ENCODE measurements at regions not wholly inside any gene's neighbourhood (a gene's known extent, or its start where the extent isn't known, plus 50 kb on each side); places are given as distances from the start of the nearest gene placed in this dataset.

DNA sequence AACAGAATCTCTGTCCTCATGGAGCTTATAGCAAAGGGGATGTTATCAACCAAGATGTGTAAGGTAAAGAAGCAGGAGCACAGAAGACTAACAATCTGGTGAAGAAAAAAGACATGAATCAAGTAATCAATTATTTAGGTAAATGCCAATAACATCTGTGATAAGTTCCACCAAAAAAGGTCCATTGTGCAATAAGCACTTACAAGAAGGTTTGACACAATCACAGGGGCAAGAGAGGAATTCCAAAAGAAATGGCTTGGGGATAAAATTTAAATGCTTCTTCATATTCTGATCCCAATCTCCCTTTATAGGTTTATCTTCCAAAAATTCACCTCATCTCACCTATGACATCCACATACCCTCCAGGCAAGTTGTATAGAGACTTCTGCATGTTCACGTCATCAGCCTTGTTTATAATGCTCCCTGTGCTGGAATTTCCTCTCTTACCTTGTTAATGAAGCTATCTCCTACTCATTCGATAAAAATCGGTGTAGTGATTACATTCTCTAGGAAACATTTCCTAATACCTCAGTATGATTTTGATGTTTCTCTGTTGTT, 53.6 kb upstream of the DPT start:
- DNase-seq (ENCODE audit: low spot score) = no peak

DNA sequence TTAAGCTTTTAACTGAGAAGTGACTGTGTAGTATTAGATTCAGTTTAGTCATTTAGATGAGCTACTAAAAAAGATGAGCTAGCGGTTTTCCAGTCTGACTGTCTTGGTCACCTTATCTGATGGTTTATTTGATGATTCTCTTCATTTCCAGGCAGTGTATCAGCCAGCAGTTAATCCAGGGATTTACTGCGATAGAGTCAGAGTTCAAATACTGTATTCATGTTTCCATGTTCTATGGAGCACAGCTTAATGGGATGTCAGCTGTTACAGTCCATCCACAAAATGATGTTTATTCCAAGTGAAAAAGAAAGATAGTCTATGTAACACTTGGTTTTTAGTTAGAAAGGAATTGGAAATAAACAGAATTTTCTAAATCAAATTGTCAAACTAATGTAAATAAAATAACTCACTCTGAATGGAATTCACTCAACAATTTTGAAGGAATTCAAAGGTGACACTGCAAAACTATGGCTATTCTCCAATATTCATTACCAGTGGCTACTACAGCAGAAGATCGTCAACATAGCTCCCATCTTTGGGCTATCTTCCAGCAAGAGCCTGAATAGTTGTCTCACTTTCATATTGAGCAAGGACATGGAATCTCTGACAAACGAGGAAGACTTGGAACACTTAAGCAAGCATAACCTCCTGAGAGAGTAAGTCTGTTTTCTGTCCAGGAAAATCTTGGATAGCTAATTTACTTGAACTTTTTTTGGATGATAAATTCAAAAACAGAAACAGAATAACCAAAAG, 54.6 kb upstream of the DPT start:
- no peak for DNase-seq (ENCODE audit: low spot score)

DNA sequence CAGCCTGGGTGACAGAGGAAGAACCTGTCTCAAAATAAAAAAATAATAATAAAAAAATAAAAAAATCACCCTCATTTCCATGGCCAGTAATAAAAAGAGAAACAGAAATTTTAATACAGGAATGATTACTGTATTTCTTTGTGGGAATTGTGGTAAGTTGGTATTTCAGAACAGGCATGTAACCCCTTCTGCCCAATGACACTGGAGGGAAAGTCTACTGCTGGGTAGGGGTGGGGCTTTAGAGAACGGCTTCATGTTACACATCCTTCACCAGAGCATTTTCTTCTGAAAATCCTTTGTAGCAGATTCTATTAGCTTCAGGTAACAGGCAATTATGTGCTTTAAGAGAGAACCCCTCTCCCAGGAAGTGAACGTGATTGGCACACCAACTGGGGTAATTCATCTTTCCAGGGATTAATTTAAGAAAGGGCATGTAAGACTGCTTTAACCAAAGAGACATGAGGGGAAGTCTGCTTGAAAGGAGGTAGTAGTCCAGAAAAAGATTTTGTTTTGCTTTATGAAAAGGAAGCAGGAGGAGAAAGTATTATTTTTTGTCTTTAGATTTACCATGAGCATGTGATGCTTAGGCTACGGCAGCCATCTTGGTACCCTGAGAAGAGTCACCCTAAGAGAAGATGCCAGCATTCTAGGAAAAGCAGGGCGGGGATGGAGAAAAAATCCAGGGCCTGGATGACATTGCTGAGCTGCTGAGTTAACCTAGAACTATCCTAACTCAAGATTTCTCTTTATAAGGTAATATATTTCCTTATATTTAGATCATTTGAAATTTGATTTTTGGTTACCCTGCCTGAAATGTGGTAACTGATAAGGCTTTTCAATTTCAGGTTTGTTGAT, 57.7 kb upstream of the DPT start:
- peak; percentile 19 for DNase-seq (ENCODE audit: low spot score)

DNA sequence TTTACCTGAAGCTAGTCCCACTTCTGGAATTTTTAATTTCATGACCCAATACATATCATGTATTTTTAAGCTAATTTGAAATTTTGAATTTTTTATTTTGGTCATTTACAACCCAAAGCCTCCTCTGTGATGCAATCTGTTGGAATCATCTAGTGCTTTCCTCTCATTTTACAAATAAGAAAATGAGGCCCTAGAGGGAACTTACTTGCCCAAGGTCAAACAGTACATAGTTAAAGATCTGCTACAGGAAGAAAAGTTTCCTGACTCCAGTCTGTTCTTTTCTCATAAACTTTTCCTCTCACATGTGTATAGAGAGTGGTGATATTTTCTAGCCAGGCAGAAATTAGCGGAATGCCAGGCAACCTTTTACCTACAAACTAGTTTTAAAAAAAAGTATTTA, 59.3 kb upstream of the DPT start:
- DNase-seq (ENCODE audit: low spot score) = no peak

DNA sequence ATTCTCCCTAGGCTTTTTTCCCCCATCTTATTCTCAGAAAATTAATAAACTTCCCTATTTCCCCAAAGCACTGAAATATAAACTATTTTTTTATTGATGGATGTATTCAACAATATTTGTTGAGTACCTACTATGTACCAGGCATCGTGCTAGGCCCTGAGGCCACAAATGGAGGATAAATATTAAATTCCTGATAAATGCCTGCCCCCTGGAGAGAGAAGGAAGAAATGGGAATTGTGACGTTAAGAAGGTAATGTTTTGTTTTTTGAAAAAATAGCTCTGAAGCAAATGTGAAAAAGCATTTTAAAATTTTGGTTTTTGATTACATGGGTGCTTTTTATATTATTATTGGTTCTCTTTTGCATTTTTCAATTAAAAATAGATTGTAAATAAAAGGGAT, 60.5 kb upstream of the DPT start:
- DNase-seq (ENCODE audit: low spot score) = no peak

DNA sequence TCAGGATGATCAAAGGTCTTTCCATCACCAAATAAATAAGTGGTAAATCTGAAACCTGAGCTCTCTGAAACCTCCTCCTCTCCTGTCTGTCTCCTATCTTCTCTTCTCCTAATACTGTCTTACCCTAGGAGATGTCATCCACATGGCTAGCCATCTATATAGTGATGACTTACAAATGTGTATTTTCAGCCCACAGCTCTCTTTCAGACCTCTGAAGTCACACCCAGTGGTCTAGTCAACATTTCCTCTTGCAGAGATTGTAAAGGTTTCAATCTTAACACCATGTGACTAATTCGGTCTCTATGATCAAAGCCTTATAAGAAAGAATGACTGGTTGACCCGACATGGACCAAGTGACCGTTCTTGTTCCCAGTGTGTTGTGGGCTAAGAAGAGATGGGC, 63.1 kb upstream of the DPT start:
- DNase-seq (ENCODE audit: low spot score) = no peak

DNA sequence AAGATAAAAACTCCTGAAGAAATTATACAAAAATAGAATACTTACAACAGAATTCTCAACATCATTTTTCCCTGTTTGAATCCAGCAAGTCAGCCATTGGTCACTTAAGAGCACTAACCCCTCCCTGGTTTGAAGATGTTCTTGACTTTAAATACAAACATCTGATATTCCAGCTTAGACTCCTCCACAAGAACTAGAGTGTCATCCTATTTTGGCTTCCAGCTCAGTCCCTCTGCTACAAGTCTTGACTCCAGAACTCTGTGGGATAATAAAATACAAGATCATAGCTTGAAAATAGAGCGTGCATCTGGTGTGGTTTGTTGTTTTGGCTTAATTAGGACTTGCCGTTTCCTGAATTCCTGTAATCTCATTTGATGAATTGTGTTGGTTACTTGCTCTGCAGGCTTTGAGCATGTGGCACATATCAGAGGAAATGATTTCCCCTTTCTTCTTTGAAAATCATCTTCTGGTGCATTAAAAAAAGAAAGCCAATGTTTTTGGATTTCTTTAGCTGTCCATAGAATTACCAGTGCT, 63.7 kb upstream of the DPT start:
- no peak for DNase-seq (ENCODE audit: low spot score)

DNA sequence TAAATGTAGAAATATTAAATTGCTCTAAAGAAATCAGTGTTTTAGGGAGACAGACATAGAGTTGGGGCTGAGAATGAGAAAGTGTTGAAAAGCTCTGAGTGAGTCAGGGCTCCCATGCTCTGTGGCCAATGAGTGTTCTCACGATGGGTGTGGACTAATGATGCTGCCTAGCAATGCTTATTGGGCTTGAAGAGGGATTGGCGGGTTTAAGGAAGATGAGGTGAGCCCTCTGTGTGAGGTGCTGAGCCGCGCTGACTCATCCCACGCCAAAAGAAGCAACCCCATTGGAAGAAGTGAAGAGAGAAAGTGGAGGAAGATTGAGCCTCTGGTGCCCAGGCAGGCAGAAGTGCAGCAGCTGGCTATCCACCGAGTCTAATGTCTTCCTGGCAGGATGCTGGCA, 65.1 kb upstream of the DPT start:
- DNase-seq (ENCODE audit: low spot score) = peak; percentile 58

DNA sequence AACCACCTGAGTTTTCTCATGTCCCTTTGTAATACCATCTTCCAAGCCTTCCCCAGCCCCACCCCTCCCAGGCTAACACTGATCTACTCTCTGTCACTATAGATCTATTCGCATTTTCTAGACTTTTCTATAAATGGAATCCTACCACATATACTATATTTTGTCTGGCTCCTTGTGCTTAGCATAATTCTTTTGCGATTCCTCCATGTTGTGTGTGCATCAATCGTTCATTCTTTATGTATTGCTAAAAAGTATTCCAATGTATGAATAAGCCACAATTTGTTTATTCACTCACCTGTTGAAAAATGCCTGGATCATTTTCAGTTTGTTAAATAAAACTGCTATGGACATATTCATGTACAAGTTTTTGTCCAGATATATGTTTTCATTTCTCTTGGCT, 66.7 kb upstream of the DPT start:
- no peak for DNase-seq (ENCODE audit: low spot score)

DNA sequence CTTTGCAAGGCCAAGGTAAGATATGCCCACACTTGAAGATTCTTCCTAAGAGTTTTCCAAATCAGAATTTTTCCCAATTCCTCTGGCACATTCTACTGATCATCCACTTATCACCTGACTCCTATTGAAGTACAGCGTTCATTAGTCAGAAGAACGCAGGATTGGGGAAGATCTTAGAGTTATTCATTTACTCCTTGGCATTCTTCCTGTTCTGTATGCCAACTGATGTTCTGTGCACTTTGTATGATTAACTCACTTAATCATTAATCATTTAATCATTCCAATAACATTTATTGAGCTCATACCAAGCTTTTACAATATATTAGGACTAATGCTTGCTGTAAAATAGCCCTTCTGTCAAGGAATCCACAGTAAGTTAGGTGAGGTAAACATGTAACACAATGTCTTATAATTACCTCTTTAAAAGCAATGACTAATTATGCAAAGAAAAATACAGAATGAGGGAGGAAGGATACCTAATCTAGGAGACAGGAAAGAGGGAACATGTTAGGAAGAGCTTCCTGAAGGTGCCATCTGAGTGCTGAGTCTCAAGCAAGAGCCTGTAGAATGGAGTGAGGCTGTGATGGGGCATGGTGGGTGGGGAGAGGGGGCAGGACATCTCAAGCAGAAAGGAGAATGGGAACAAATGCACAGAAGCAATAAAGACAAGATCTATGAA, 71.1 kb upstream of the DPT start:
- no peak for DNase-seq (ENCODE audit: low spot score)

DNA sequence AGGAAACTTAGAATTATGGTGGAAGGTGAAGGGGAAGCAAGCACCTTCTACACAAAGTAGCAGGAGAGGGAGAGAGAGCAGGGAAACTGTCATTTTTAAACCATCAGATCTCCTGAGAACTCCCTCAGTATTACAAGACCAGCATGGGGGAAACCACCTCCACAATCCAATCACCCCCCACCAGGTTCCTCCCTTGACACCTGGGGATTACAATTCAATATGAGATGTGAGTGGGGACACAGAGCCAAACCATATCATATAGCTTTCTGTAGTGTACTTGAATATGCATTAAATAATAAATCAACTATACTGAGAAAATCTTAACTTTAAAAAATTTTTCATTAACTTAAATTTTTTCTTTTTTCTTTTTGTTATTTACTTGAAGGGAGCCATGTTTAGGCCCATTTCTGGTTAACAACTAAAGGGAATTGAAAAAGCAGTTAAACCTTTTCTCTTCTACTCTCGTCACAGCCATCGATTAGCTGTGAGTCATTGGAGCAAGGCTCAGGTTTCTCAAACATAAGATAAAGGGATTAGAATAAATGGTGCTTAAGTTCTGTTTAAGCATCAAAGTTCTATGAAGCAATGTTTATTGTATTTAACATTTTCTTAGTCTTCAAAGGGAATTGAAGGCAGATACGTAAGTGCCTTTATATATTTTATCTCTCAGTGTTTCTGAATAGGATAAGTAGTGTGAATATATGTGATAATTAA, 72.2 kb upstream of the DPT start:
- DNase-seq (ENCODE audit: low spot score) = no peak

DNA sequence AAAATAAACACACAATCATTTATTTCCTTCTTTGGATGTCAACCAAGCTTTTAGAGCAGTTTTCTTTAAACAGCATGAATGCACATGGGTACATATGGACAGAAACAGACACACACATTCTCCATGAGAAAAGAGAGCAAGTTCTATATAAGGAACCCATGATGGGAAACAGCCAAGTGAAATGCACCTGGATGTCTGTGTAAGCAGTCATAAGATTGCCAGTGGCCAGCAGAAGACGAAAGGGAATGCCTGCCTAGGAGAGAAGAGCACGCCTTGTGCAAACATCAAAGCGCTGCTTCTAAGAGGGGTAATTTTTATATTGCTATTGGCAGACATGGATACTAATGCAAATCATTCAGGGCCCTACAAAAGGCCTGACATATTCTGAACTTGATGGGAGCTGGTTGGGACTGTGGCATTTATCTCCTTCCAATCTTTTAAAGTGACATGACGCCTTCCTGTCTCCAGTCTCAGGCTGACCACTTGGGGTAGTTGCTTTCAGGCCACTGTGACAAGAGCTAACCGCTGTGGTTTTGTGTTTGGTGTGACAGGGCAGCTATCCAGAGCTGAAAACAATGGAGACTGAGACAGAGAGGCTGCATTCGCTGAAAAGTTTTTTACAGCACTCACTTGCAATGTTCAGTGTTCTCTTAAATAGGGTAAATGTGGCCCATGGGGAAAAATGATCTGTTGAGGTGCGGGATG, 75.0 kb upstream of the DPT start:
- no peak for DNase-seq (ENCODE audit: low spot score)

DNA sequence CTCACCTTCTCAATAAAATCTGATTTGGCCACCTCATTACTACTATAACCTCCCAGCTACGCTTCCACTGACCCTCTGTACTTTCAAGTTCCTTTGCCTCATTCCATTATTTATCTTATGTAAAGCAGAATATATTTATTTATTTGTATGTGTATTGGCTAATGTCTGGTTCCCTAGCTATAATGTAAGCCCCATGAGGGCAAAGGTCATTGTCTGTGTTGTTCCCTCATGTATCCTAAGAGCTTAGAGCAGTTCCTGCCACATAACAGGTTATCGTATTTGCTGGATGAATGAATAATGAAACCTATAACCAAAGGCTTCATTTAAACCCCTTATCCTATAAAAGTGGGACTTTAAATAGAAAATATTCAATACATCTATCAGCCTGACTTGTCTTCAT, 77.9 kb upstream of the DPT start:
- no peak for DNase-seq (ENCODE audit: low spot score)

DNA sequence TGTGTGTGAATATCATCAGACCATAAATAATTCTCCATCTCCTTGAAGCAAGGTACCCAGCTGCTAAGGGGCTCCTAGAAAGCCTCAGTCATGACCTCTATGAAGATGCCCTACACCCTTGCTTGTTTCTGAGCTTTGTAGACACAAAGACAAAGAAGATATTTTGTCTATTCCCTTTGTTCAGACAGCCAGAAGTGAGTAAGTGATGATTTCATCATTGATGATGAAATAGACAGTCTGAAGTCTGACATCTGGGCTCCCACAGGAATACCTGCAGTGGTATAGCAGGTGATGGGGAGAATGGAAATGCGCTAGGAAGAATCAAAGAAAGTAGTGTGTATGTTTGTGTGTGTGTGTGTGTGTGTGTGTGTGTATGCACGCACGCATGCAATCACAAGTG, 82.2 kb upstream of the DPT start:
- no peak for DNase-seq (ENCODE audit: low spot score)

DNA sequence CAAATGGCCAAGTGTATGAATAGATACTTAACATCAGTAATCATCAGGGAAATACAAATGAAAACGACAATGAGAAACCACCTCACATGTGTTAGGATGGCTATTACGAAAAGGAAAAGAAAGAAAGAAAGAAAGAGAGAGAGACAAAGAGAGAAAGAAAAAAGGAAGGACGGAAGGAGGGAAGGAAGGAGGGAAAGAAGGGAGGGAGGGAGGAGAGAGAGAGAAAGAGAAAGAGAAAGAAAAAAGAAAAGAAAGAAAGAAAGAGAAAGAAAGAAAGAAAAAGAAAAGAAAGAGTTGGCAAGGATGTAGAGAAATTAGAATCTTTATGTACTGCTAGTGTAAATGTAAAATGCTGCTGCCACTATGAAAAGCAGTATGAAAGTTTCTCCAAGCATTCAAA, 90.7 kb upstream of the DPT start:
- DNase-seq (ENCODE audit: low spot score) = no peak

DNA sequence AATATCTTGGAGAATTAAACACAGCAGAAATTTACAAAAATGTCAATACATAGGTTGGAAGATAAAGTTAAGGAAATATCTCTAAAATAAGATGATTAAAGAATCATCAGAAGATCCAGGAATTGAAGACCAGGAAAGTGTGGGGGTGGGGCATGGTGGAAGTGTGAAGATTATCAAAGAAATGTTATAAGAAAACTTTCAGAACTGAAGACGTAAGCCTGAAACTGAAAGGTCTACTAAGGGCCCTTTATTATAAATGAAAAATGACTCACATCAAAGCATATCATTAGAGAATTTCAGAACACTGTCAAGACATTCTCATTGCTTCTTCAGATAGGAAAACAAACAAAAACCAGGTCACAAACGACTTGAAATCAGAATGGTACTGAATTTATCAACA, 92.4 kb upstream of the DPT start:
- no peak for DNase-seq (ENCODE audit: low spot score)

DNA sequence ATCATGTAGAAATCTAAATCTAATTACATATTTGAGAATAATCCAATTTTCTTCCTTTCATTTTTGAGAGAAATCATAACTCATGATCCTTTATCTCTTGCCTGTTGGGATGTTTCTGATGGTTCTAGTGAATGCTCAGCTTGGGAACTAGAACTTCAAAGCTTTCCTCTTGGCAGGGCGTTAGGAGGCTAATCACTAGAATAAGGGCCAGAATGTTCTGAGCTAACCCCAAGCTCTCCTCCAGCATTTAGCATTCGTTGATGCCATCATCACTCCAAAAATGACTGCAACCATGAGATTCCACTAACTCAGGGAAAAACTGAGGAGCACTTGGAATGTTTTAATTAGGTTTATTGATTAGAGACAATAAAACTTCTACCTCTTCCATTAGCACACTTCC, 93.9 kb upstream of the DPT start:
- no peak for DNase-seq (ENCODE audit: low spot score)

DNA sequence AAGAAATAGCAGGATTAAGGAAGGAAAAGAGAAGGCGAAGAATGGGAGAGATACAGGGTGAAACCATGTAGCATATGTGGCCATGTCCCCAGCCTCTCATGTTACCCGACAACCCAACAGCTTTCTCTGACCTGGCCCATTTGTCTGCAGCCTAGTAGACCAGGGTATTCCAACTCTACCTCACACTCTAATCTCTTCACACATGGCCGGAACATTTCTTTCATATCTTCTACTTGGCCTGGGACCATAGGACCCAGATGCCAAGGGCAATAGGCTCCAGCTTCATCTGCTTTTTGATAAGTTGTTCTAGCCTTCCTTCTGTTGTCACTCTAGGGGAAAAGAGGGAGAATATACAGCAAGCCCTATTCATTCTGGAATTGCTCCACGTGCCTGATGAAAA, 95.0 kb upstream of the DPT start:
- no peak for DNase-seq (ENCODE audit: low spot score)

DNA sequence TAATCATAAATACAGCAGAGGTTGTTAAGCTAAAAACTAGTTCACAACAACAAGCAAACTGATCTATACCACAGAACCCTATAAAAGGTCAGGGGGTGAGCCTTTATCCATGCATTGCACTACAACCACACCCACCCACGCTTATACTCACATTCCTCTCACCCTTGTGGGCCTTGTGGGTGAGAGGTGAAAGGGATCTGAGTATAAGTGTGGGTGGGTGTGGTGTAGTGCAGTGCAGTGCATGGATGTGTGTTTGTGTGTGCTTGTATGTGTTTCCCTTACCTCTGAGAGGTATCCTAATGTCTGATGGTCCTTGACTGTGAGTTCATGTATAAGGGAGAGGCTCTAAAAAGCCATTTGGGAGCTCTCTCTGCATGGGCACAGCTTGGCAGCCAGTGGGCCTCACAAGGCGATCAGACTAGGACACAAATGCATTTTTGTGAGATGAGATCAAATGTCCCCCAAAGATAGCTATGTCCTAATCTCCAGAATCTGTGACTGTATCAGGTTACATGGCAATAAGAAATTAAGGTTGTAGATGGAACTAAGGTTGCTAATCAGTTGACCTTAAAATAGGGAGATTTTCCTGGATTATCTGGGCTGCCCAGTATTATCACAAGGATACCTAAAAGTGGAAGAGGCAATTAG, 95.5 kb upstream of the DPT start:
- no peak for DNase-seq (ENCODE audit: low spot score)

DNA sequence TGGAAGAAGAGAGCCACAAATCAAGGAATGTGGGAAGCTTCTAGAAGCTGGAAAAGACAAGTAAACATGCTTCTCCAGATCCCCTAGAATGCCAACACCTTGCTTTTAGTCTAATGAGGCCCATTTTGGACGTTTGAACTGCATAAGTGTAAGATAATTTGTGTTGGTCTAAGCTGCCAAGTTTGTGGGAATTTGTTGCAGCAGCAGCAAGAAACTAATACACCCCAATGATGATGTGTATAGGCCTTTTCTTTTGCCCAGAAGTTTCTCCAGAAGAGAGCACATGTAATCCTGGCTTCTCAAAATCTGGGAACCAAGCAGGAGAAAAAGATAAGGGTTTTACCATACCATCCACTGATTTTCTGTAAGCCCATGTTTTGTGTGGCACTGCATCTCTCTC, 96.1 kb upstream of the DPT start:
- DNase-seq (ENCODE audit: low spot score) = no peak

DNA sequence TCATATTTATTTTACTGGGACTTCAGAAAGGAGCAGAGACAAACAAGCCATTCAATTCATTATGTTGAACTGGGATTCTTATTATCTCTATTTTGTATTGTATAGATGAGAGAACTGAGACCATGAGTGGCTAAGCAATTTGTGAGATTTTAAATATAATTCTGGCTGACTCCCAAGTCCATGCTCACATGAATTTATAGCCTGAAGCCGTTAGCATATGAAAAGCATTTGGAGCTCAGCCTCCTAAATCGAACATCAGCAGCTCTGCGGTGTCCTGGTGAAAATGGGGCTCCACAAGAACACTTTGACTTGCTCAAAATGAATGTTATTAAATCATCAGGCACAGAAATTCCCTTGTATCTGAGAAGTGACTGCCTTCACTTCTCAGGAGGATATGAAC, 96.8 kb upstream of the DPT start:
- DNase-seq (ENCODE audit: low spot score) = no peak

Data from H4 (cell line).